NB4 (cell line): ENCODE measurements at regions not wholly inside any gene's neighbourhood (a gene's known extent, or its start where the extent isn't known, plus 50 kb on each side); places are given as distances from the start of the nearest gene placed in this dataset.

Experiments
- DNase-seq: peaks from one replicate; pipeline ENCODE4 v3.0.0; 2010; ENCODE audit warnings: low read depth
- H3K4me3 ChIP-seq: one replicate; pipeline ENCODE4 v1.5.1; 2011; ENCODE audit warnings: mild to moderate bottlenecking, low read depth, low read length, moderate library complexity
- CTCF ChIP-seq: IDR thresholded peaks from one replicate; pipeline ENCODE4 v1.5.1; 2012; ENCODE audit warnings: low read depth, low read length
- MYC ChIP-seq: IDR thresholded peaks from 2 replicates; pipeline ENCODE4 v1.6.1; 2011; ENCODE audit warnings: low read depth, low read length
- POLR2A ChIP-seq: IDR thresholded peaks from 2 replicates; pipeline ENCODE4 v1.6.1; 2011; ENCODE audit warnings: mild to moderate bottlenecking; ENCODE audit not compliant: insufficient read length; ENCODE audit errors: extremely low read depth
- TF ChIP-seq, protein P1 (sequence below): IDR thresholded peaks from 2 replicates; pipeline ENCODE4 v1.6.1; 2011; ENCODE audit warnings: low read depth, low read length

DNA sequence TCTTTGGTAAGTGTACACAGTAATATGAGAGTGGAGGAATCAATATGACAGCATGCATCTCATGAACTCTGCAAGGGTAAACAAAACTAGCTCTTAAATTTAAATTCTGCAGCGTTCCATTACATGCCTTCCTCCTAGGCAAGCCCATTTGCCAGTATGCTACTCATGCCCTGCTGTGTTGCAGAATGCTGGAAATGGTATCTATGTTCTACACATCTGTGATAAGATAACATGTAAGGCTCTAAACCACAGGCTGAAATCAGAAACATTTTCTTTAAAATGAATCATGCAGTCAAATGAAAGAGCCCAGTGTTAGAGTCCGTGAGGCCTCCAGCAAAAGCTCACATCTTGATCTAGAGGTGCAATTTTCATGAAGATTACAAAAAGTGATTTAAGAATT is 112.8 kb upstream of the FN1 start:
- TF ChIP-seq MYC (no peak), POLR2A (no peak), CTCF (no peak)
- TF ChIP-seq, protein P1, sequence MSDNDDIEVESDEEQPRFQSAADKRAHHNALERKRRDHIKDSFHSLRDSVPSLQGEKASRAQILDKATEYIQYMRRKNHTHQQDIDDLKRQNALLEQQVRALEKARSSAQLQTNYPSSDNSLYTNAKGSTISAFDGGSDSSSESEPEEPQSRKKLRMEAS = no peak
- DNase-seq = no peak
- H3K4me3 ChIP-seq = no peak overlapping the region

GRCh38 chr2:215542690-215543089 is 106.8 kb upstream of the FN1 start:
- no peak overlapping the region for H3K4me3 ChIP-seq
- no peak for DNase-seq
- no peak for TF ChIP-seq POLR2A
- TF ChIP-seq, protein P1 = no peak
- no peak for TF ChIP-seq MYC
- TF ChIP-seq CTCF = no peak

- no peak for TF ChIP-seq MYC
- no peak for TF ChIP-seq CTCF
- TF ChIP-seq, protein P1 = no peak
- no peak for TF ChIP-seq POLR2A
- no peak overlapping the region for H3K4me3 ChIP-seq
- DNase-seq = no peak
These were observed 104.8 kb upstream of the FN1 start for GRCh38 chr2:215540658-215541057.

- H3K4me3 ChIP-seq = no peak overlapping the region
- DNase-seq = no peak
- TF ChIP-seq POLR2A (no peak), CTCF (no peak), MYC (no peak)
- TF ChIP-seq, protein P1 = no peak
These were observed 101.7 kb upstream of the FN1 start for GRCh38 chr2:215537611-215538010.

GRCh38 chr2:215536510-215536909 is 100.6 kb upstream of the FN1 start:
- no peak for TF ChIP-seq MYC
- no peak for TF ChIP-seq CTCF
- TF ChIP-seq, protein P1 = no peak
- TF ChIP-seq POLR2A = no peak
- H3K4me3 ChIP-seq = no peak overlapping the region
- DNase-seq = no peak

DNA sequence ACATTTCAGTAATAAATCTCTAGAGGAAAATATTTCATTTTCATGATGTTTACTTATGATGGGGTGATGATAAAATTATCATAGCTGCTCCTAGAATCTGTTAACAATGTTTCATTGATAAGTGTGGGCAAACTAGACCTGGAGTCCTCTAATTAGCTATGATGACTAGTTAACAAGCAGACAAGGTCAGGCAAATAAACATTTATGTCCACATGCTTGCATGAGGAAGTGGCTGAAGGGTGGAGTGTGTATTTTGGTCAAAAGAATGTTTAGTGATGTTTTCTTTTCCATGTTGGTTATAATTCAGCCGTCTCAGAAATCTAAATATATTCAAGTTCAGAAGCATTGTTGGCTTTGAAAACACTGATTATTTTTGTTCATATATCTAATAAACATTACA is 99.9 kb upstream of the FN1 start:
- no peak overlapping the region for H3K4me3 ChIP-seq
- TF ChIP-seq POLR2A (no peak), CTCF (no peak), MYC (no peak)
- TF ChIP-seq, protein P1 = no peak
- DNase-seq = no peak
